ENCODE measurements at regions not wholly inside any gene's neighbourhood (a gene's known extent, or its start where the extent isn't known, plus 50 kb on each side); places are given as distances from the start of the nearest gene placed in this dataset.
"Not testable (repeated sequence)": the region's sequence is repeated elsewhere in the genome, so short reads cannot be mapped to it uniquely, and the experiment has no call there.

DNA sequence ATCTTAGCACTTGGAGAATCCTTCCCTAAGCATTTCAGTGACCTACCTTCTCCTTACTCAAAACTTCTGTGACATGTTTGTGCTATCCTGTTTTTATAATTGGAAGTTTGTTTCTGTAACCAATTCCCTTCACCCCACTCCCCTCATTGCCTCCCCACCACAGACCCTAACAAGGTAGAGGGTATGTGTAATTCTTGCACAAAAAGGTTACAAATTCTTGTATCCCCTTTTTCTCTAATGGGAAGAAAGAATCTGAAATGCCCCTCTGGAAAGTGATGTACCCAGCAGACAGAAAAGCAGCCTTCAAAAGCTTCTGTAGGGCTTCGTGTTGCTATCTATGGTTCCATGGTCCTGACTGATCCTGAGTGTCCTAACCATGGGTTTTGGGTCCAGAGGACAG, 111.7 kb upstream of the TMEM170B start:
- DNase-seq, result no peak

GRCh38 chr6:11425431-11425871, 112.1 kb upstream of the TMEM170B start:
- DNase-seq, result no peak

- no peak for DNase-seq
Measured at GRCh38 chr6:11424395-11425034, 113.0 kb upstream of the TMEM170B start.

GRCh38 chr6:11423667-11424066, 113.9 kb upstream of the TMEM170B start:
- no peak for DNase-seq

DNA sequence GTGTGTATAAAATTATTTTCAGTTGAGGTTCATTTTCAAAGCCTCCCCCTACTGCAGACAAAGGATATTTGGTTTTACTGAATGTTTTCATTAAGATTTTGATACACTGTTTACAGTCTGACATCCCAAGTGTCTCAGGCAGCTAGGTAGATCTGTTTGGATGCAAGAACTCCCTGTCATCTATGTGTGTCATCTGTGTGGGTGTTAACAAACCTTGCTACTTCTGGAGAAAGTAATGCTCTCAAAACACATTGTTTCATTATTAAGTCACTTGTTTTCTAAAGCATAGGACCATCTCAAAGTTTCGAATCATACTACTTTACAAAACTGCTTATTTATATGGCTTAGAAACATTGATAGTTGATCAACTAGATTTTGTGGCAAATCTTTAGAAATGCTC, 114.5 kb upstream of the TMEM170B start:
- DNase-seq, result no peak

DNA sequence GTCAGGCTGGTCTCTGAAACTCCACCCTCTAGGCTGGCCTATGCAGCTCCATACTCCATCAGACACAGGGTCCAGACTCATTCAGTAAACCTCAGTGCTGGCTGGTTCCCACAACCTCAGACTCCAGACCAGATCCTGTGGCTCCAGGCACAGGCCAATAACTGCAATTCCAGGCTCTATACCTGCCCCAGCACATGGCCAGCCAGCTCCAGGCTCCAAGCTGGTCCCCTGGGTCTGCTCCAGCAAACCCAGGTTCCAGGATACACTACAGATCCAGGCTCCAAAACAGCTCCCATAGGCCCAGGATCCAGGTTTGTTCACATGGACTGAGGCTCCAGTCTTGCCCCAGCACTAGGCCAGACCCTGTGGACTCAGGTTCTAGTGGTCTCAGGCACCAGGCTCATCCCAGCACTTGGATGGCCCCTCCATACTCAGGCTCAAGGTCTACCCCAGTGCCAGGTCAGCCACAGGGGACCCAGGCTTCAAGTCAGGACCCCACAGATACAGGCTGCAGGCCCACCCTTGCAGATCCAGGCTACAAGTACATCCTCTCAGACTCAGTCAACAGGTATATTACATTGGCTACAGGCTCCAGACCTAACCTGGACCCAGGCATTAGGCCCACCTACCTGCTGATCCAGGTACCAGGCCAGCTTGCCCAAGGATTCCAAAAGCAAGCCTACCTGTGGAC, 117.6 kb upstream of the TMEM170B start:
- DNase-seq, result no peak

DNA sequence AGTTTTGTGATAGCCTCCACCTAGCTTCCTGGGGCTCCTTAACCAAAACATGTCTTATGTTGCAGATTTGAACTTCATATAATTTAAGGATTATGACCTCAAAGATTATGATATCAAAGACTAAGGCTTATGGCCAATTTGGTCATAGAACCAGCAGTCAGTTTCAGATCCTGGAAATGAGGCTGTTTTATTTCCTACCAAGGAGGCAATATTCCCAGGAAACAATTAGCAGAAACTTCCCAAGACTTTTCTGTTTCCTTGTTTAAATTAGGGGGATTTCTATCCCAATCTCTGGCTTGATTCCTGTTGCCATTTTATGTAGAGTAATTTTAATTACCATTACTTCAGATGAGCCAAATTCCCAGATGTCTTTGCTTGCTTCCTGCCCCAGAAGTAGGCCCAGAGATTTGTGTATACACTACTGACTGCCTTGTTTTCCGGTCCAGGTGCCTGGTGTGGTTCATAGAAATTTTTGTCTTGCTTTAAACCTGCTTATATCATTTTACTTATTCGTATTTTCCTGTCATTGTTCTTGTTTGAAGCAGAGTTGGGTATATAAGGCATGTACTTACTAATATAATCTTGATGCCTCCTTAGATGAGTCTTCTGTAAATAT, 119.2 kb upstream of the TMEM170B start:
- DNase-seq, result no peak

- DNase-seq, result no peak
Measured at GRCh38 chr6:11416936-11417576, 120.5 kb upstream of the TMEM170B start.

DNA sequence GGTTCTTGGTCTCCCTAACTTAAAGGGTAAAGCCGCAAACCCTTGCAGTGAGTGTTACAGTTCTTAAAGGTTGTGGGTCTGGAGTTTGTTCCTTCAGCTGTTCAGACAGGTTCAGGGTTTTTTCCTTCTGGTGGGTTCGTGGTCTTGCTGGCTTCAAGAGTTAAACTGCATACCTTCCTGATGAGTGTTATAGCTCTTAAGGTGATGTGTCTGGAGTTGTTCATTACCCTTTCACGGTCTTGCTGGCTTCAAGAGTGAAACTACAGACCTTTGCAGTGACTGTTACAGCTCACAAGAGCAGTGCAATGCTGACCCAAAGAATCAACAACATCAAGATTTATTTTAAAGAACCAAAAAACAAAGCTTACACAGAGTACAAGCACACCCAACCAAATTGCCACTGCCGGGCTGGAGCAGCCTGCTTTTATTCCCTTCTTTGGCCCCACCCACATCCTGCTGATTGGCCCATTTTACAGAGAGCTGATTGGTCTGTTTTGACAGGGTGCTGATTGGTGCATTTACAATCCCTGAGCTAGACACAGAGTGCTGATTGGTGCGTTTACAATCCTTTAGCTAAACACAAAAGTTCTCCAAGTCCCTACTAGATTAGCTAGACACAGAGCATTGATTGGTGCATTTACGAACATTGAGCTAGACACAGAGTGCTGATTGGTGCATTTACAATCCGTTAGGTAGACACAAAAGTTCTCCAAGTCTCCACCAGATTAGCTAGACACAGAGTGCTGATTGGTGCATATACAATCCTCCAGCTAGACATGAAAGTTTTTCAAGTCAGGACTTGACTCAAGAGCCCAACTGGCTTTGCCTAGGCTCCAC, 121.2 kb upstream of the TMEM170B start:
- DNase-seq, result not testable (repeated sequence)

- DNase-seq, result no peak
Measured at GRCh38 chr6:11415557-11415956, 122.0 kb upstream of the TMEM170B start.

- peak; percentile 21 for DNase-seq
Measured at GRCh38 chr6:11414176-11414963, 123.2 kb upstream of the TMEM170B start.

GRCh38 chr6:11413728-11414127, 123.8 kb upstream of the TMEM170B start:
- no peak for DNase-seq

DNA sequence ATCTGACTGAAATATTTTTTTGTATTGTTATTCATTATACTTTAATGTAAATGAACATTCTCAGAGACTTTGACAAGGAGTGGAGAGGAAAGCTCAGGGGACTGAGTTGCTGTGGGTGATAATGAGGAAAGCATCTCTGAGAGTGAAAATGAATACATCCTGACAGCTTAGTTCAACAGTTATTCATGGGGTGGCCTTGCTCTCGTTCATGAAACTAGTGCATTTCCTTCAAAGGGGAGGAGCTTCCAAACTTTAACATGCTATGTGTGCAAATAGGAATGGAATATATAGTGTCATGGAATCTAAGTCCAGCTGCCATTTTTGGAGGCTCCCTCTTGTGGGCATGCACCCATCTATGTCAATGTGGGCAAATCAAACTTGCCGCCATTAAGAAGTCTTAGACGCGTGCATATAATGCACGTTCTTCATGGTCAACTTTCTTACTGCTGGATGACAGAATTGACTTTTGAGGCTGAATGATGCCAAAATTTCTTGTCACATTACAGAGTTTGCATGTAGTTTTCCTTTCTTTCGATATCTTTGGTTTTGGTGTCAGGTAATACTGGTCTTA, 124.3 kb upstream of the TMEM170B start:
- no peak for DNase-seq

- DNase-seq, result no peak
Measured at GRCh38 chr6:11412616-11413015, 124.9 kb upstream of the TMEM170B start.

DNA sequence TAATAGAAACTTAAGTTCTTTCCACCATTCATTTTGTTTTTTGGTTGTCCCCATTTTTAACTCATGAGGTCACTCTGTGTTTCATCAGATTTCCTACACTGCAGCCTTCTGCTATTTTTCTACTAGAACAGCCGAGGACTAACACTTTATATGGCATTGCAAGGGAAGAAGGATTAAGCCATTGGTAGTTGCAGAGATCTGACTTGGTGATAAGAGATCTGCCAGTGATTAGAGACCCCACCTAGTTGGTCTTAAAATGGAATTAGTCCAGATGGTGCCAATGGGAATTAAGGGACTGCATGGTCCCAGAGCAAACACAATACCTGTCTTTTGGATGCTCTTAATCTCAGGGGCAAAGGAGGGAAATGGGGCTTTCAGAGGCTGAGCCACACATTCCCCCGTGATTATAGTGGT, 125.5 kb upstream of the TMEM170B start:
- no peak for DNase-seq

- DNase-seq, result no peak
Measured at GRCh38 chr6:11411593-11411992, 126.0 kb upstream of the TMEM170B start.

DNA sequence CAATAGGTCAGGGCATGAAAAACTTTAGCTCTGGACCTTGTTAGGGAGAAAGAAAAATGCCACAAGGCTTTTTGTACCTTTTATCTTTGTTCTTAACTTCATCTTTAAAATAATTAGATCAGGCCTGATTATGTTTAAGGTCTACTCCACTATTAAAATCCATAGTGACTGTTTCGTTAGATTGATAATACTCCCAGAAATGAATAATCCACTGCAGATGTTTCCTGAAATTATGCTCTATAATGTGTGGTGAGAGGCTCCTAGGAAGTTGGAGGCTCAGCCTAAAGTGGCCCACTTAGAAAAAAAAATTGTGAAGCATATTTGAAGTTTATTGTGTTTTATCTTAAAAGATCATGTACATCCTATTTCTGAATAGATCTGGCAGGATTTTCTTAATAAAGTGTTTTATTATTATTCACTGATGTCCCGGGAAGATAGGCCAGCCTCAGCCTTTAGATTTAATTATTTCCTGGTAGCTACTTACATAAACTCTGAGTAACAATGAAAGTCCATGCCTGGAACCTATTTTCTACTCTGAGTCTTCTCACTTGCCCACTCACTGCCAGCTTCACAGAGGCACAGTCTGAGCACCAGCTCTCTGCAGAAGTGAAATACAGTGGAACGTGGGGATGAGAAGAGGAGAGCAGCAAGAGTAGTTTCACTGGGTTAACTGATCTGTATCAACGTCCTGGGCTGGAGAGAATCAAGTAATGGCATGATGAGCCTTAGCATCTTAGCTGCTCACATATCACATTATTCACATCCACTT, 126.8 kb upstream of the TMEM170B start:
- DNase-seq, result no peak

DNA sequence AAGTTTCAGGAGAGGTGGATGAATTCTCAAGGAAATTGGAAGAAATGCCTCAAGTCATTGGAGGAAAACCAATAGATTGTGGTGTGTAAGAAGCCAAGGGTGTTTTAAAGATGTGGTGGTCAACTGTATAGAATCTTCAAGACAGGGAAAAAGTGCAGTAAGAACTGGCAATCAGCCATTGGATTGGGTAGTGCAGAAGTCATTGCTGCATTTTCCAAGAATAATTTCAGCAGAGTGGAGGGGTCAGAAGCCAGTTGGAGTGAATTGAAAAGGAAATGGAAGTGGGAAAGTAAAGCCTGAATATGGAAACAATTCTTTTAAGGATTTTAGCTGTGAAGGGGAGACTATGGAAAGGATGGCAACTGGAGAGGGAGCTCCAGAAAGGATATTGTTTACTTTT, 128.2 kb upstream of the TMEM170B start:
- DNase-seq, result no peak

GRCh38 chr6:11407414-11407813, 130.1 kb upstream of the TMEM170B start:
- no peak for DNase-seq

DNA sequence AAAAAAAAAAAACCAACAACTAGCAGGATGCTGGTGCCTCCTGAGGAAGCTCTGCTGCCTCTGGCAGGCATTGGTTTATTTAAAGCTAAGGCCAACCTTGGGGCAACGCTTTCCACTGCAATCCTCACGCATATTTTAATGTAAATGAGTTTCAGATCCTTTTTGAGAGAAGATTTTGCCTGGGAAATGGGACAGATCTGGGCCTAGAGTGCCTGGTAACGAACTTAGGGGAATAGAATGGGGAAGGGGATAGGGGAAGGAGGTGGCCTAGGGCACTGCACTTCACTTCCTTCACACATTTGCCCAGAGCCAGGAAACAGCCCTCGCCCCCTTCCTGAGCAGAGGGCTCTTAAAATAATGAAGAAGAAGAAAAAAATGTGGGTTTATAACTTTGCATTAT, 132.7 kb upstream of the TMEM170B start:
- DNase-seq, result no peak

- no peak for DNase-seq
Measured at GRCh38 chr6:11404081-11404480, 133.5 kb upstream of the TMEM170B start.
